ENCODE measurements at regions not wholly inside any gene's neighbourhood (a gene's known extent, or its start where the extent isn't known, plus 50 kb on each side); places are given as distances from the start of the nearest gene placed in this dataset.

DNA sequence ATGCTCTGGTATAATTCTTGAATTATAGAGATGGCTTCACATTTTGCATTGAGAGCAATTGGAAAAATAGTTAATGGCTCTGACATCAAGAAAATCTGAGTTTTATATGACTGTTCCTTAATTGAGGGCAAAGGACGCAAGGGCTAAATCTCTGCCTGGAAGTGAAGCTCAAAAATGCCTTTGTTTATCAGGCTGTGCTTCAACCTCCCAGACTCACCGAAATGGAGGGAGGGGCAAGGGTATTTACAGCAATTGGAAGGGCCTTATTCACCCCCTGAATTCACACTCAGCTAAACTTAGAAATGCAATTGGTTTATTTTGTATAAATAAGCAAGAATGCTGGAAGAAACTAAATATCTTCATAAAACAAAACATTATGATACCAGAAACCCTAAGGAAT is 737.2 kb upstream of the MMS22L start:
- DNase-seq: no peak
- TF ChIP-seq POLR2A (IDR thresholded peaks at IDR 0.05; ENCODE audit: low read length) (no peak), GATA1 (IDR thresholded peaks at IDR 0.05; ENCODE audit: low read depth, low read length) (no peak)

DNA sequence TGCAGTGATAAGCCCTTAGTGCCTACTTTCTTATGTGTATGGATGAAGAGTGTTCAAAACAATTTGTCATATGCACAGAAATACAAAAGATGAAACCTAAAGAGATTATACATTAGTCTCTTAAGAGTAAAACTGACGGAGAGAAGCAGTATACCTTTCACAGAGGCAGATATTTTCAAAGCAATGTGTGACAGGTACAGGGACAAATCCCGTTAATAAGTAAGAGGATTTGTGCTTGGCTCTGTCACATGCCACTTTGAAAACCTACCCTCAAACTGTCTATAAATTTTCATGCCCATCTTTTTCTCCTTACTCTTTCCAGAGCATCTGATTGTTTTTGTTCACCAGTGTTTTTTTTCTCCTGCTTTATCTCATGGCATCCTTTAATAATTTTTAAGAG is 741.3 kb upstream of the MMS22L start:
- DNase-seq: no peak
- TF ChIP-seq POLR2A (IDR thresholded peaks at IDR 0.05; ENCODE audit: low read length) (no peak), GATA1 (IDR thresholded peaks at IDR 0.05; ENCODE audit: low read depth, low read length) (no peak)

DNA sequence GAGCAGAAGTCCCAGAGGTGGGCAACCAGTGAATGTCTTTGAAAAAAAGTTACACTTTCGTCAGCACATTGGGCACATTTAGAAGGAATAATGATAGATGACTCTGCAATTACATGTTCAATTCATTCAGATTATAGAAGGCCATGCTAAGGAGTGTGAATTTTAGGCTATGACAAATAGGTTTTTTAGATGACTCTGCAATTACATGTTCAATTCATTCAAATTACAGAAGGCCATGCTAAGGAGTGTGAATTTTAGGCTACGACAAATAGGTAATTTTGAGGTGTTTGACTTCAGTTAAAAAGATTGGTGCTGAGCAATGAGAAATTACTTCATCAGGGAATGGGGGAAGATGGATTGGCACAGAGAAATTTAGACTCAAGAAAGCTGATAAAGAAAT is 744.9 kb upstream of the MMS22L start:
- DNase-seq: no peak
- TF ChIP-seq GATA1 (IDR thresholded peaks at IDR 0.05; ENCODE audit: low read depth, low read length) (no peak), POLR2A (IDR thresholded peaks at IDR 0.05; ENCODE audit: low read length) (no peak)

DNA sequence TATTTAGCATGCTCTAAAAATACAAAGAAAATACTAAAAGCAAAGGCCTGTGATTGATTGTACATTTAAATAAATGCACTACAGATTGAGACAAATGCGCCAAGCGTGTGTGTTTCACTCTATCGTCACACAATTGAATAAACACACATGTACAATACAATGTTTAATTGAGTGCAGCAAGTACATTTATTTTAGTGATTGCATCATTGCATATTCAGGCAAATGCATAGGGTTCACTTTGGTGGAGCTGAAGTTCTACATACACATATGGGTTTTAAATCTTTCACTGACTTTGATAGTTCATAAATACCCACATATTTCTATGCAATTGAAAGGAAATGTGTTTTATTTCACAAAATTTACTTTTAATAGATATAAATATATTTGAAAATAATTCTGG is 750.6 kb upstream of the MMS22L start:
- TF ChIP-seq POLR2A (IDR thresholded peaks at IDR 0.05; ENCODE audit: low read length) (no peak), GATA1 (IDR thresholded peaks at IDR 0.05; ENCODE audit: low read depth, low read length) (no peak)
- no peak for DNase-seq

DNA sequence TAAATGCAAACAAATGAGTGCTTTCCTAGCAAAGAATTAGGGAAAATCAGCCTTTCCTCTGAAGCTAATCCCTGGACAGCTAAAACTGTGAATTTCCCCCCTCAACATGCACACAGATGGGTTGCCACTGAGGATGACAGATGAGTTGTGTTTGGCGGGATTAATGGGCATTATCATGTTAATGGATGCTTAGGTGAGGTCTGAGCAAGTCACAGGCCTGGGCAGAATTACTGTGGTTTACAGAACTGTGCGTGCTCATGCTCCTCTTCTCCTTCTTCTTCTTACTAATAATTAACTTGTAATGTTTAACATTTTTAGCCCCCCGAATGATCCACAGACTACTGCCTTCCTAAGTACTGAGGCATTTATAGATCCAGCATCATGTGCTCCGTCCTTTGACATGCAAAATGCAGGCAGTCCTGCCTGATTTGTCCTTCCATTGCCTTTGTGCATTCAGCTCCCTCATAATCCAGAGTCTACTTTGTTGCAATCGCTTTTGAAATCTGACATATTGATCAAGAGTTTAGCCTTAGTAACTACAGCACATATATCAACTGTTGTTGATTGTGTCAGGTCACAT is 753.4 kb upstream of the MMS22L start:
- no peak for DNase-seq

DNA sequence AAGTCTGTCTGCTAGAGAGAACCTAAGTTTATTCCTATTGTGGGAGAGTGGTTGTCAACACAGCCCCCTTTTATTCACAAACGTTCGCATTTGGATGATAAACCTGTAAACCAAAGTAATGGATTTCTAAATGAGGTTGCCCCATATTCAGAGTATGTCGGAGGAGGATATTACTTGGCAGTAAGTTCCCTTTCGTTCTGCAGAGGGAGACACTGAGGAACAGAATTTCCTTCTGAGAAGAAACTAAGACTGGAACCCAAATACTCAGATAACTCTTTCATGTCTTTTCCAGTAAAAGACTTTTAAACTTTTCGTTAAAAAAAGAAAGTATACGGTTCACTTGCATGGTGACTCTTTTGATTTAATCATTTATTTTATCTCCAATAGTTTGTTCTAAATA is 754.6 kb upstream of the MMS22L start:
- TF ChIP-seq GATA1 (IDR thresholded peaks at IDR 0.05; ENCODE audit: low read depth, low read length) (no peak), POLR2A (IDR thresholded peaks at IDR 0.05; ENCODE audit: low read length) (no peak)
- no peak for DNase-seq

More for the DNA sequence above, 753.4 kb upstream of the MMS22L start:
- TF ChIP-seq GATA1 (IDR thresholded peaks at IDR 0.05; ENCODE audit: low read depth, low read length): no peak
- TF ChIP-seq POLR2A (IDR thresholded peaks at IDR 0.05; ENCODE audit: low read length): no peak

DNA sequence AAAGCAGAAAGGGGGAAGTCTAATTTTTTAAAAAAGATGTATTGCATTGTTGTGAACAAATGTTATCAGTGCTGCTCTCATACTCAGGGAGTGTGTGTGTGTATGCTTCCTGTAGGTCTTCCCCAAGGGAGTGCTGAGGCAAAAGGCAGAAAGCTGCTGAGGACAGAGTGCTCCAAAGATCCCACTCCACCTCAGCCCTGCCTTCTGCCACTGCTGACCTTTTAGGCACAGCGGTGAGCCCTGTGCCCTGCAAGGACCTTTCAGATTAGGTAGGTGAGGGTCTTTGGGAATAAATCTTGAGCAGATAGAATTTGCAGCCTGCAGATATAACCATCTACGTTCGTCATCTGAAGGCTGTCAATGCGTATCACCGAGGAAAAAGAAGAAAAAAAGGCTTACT is 756.4 kb upstream of the MMS22L start:
- TF ChIP-seq GATA1 (IDR thresholded peaks at IDR 0.05; ENCODE audit: low read depth, low read length): no peak
- no peak for DNase-seq

GRCh38 chr6:98039904-98040607 is 757.0 kb upstream of the MMS22L start:
- peak; percentile 27 to 35 for DNase-seq
- TF ChIP-seq POLR2A (IDR thresholded peaks at IDR 0.05; ENCODE audit: low read length) (no peak), GATA1 (IDR thresholded peaks at IDR 0.05; ENCODE audit: low read depth, low read length) (no peak)

DNA sequence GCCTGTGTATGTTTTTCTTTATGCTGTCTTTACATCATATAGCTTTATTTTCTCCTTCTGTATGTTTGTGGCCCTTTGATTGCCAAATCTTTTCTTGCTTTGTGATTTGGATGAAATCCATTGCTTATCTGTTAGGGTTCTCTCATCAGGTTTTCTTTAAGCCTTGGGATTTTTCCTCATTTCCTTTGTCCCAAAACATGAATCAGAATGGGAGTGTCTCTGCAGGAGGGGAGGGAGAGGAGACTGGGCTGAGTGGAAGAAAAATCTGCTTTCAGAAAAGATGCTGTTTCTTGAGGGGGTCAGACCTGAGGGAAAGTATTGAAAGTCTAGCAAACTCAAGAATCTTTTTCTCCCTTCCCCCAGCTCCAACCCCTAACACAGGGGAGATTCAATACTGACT is 758.0 kb upstream of the MMS22L start:
- DNase-seq: no peak
- TF ChIP-seq GATA1 (IDR thresholded peaks at IDR 0.05; ENCODE audit: low read depth, low read length) (no peak), POLR2A (IDR thresholded peaks at IDR 0.05; ENCODE audit: low read length) (no peak)

- peak in 1 of 2 experiments; percentile 1 for DNase-seq
- TF ChIP-seq POLR2A (IDR thresholded peaks at IDR 0.05; ENCODE audit: low read length): no peak
- no peak for TF ChIP-seq GATA1 (IDR thresholded peaks at IDR 0.05; ENCODE audit: low read depth, low read length)
These were observed 758.9 kb upstream of the MMS22L start for GRCh38 chr6:98041921-98042320.

DNA sequence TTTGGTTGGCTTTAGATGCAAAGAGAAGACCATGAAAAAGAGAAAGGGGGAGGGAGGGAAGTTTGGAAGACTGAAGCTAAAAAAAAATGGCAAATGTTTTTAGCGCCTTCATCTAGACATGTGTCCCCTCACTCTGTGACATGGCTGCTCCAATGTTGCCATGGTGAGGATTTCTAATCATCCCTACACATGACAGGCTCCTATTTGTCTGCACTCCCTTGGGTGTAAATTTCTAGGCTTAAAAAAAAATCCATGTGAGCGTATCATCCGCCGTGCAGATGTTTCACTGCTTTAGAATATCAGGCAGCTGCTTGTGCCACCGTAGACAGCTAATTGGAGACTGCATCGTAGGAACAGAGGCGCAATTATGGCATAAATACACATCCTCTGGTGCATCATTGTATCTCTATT is 761.1 kb upstream of the MMS22L start:
- TF ChIP-seq POLR2A (IDR thresholded peaks at IDR 0.05; ENCODE audit: low read length): no peak
- TF ChIP-seq GATA1 (IDR thresholded peaks at IDR 0.05; ENCODE audit: low read depth, low read length): no peak
- no peak for DNase-seq

DNA sequence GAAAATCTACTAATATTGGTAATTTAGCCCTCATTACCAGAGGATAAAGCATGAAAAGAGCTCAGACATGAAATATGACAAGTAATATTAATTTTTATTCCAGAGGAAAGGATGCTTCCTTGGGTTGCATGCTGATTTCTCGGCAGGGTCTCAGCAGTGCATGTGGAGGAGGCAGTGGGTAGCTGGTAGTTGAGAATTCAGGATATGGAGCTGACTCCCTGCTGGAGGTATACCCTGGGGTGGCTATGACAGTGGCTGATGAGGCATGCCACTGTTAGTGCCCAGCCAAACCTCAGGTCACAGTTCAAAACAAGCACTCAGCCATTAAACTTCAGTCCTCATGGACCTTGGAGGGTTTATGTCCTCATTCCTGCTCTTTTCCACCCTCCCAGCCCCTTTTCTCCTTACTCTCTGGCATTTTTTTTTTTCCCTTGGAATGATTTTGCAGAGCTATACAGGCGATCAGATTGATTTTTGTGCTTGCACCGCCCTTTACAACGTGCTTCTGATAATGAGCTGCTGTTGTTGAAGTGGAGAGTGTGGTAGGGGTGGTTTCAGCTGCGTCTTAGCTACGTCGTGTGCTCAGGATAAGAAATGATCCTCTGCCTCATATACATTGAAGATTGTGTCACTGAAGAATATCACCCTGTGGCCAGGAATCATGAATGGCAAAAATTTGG is 761.9 kb upstream of the MMS22L start:
- DNase-seq: no peak
- TF ChIP-seq POLR2A (IDR thresholded peaks at IDR 0.05; ENCODE audit: low read length) (no peak), GATA1 (IDR thresholded peaks at IDR 0.05; ENCODE audit: low read depth, low read length) (no peak)

- TF ChIP-seq POLR2A (IDR thresholded peaks at IDR 0.05; ENCODE audit: low read length) (no peak), GATA1 (IDR thresholded peaks at IDR 0.05; ENCODE audit: low read depth, low read length) (no peak)
- no peak for DNase-seq
These were observed 764.1 kb upstream of the MMS22L start for GRCh38 chr6:98047164-98047563.

DNA sequence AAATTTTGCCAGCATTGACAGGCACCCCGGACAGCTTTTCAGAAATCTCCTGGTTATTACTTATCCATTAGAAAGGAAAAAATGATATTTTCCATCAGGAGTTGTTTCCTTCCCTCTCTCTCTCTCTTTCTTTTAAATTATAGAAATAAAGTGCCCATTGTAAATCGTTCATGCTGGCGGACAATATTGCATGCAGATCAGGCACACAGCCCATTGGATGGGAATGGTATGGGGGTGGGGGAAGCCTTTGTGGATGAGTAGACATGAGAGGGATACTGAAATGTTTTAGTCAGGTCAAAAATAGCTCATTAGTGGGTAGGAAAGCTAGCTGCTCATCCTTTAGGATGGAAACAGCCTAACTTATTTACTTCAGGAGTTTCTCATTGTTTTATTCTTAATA is 764.9 kb upstream of the MMS22L start:
- TF ChIP-seq POLR2A (IDR thresholded peaks at IDR 0.05; ENCODE audit: low read length) (no peak), GATA1 (IDR thresholded peaks at IDR 0.05; ENCODE audit: low read depth, low read length) (no peak)
- DNase-seq: no peak

DNA sequence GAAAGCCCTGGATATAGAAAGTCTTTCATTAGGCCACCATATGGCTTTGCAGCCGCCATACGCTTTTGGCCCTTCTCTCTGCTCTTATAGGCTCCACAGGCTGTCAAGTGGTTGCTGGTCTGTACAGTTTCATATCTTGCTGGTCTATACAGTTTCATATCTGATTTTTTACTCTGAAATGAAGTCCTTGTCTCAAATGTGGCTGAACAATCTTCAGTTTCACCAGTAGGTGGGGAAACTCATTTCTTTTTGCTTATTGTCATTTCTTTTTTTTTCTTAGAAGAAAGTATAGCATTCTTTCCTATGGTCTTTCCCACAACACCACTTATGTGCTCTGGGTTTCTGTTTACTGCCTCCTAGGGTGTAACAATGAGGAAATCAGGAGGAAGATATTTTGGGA is 771.4 kb upstream of the MMS22L start:
- DNase-seq: peak in 1 of 2 experiments; percentile 3

More for the DNA sequence above, 771.4 kb upstream of the MMS22L start:
- TF ChIP-seq POLR2A (IDR thresholded peaks at IDR 0.05; ENCODE audit: low read length) (no peak), GATA1 (IDR thresholded peaks at IDR 0.05; ENCODE audit: low read depth, low read length) (no peak)
